ENCODE measurements at regions not wholly inside any gene's neighbourhood (a gene's known extent, or its start where the extent isn't known, plus 50 kb on each side); places are given as distances from the start of the nearest gene placed in this dataset.

DNA sequence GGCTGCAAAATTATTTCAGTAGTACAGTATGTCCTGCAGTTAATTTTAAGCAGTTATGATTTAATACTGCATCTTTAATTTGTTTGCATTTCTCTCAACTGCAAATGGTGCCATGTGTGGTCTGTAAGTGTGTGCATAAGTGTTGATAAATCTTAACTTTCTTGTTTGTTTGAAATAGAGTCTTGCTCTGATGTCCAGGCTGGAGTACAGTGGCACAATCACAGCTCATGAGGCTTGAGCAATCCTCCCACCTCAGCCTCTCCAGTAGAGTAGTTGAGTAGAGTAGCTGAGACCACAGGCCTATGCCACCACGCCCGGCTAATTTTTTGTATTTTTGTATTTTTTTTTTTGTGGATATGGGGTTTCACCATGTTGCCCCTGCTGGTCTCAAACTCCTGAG is 322.5 kb upstream of the NR3C2 start:
- TF ChIP-seq, protein P1, sequence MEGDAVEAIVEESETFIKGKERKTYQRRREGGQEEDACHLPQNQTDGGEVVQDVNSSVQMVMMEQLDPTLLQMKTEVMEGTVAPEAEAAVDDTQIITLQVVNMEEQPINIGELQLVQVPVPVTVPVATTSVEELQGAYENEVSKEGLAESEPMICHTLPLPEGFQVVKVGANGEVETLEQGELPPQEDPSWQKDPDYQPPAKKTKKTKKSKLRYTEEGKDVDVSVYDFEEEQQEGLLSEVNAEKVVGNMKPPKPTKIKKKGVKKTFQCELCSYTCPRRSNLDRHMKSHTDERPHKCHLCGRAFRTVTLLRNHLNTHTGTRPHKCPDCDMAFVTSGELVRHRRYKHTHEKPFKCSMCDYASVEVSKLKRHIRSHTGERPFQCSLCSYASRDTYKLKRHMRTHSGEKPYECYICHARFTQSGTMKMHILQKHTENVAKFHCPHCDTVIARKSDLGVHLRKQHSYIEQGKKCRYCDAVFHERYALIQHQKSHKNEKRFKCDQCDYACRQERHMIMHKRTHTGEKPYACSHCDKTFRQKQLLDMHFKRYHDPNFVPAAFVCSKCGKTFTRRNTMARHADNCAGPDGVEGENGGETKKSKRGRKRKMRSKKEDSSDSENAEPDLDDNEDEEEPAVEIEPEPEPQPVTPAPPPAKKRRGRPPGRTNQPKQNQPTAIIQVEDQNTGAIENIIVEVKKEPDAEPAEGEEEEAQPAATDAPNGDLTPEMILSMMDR (IDR thresholded peaks at IDR 0.05; ENCODE audit: control extremely low read depth in 1 of 3, insufficient read depth in 1 of 3, low read depth in 1 of 3, low read length in 3 of 3) = no peak
- TF ChIP-seq KDM1A (IDR thresholded peaks at IDR 0.05; ENCODE audit: borderline replicate concordance, low read length) = no peak
- TF ChIP-seq POLR2AphosphoS5 (IDR thresholded peaks at IDR 0.05; ENCODE audit: low read depth, low read length) = no peak
- TF ChIP-seq TCF12 (IDR thresholded peaks at IDR 0.05; ENCODE audit: low read depth, low read length) = no peak

All from H1 (cell line).